CD4-positive, alpha-beta T cell treated with Interleukin-2 at 100 ng/mL for 4 hours (primary cell): ENCODE measurements at regions not wholly inside any gene's neighbourhood (a gene's known extent, or its start where the extent isn't known, plus 50 kb on each side); places are given as distances from the start of the nearest gene placed in this dataset.
"Not testable (repeated sequence)": the region's sequence is repeated elsewhere in the genome, so short reads cannot be mapped to it uniquely, and the experiment has no call there.

Experiments
- DNase-seq: peaks from one replicate; pipeline ENCODE4 v3.0.0-alpha.2; 2020; ENCODE audit warnings: low spot score

- DNase-seq = no peak
Measured at GRCh38 chr20:22070610-22071058, 365.2 kb downstream of the PAX1 start.

- DNase-seq = no peak
Measured at GRCh38 chr20:22063753-22064152, 358.3 kb downstream of the PAX1 start.

GRCh38 chr20:22062874-22063273, 357.4 kb downstream of the PAX1 start:
- DNase-seq = no peak

GRCh38 chr20:22060610-22061009, 355.1 kb downstream of the PAX1 start:
- no peak for DNase-seq

DNA sequence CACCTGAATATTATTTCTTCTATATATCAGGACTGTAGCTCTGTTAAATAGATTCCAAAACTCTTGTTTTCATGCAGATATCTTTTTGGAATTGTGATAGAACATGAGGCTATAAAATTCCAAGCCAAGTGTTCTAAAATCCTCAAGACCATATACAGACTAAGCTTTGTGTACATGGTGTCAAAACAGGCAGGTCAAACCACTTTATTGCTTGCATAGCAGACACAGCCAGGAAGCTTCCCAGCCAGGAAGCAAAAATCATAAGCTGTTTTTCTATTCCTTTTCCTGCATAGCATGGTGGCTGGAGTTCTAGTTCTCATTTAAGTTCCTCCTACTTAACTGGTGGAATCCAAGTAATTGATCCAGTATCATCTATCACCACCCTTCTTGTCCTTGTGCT, 353.3 kb downstream of the PAX1 start:
- DNase-seq = no peak

DNA sequence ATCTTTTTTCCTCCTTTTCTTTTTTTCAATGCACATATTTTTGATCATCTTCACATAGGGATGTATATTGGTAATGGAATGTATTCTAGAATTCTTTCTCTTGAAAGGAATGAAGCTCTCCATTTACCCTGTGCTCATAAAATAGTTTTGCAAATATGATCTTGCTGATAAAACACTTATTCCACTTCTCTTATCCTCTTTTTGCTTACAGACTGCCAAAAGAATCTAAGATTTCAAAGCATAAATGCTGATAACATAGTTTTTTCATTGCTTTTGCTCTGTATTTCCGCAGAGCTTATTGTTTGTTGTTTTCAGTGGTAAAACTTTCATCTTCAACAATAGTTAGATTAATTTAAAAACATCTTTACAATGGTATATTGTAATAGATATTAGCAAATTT, 350.5 kb downstream of the PAX1 start:
- DNase-seq = no peak

- no peak for DNase-seq
Measured at GRCh38 chr20:22052025-22052650, 346.7 kb downstream of the PAX1 start.

GRCh38 chr20:22045956-22046507, 340.6 kb downstream of the PAX1 start:
- not testable (repeated sequence) for DNase-seq

GRCh38 chr20:22027423-22027822, 322.0 kb downstream of the PAX1 start:
- DNase-seq = no peak

DNA sequence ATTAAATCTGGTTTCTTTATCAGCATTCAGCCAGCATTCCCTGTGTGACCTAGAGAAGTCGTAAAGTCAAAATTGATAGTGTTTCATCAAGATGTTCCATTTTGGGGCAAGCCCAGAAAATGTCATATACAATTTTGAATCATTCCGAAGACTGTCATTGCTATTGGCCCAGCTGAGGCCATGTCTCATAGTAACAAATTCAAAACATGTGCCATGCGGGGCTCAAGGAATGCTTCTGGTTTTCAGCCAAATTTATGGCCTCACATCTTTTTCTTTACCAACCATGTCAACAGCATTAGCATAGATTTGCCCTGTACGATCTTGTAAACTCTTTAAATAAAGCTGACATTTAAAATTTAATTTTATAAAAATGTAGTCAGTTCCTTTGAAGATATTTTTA, 314.7 kb downstream of the PAX1 start:
- no peak for DNase-seq

GRCh38 chr20:22008456-22008855, 303.0 kb downstream of the PAX1 start:
- DNase-seq = no peak

DNA sequence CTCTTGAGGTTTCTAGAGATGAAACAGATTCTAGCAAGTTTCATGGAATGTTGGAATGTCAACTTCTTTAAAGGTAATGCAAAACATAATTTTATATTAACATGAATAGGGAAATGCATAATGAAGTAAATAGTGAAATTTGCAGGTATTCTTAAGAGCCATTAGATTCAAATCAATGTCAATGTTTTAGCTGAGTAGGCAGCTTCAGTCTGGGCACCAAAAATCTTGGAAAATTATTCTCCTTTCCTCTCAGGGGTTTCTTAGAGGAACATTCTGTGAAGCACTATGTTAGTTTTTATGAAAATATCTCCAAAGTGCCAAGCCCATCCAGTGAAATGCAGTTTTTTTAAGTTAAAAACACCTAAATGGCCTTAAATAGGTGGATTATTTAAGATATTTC, 300.8 kb downstream of the PAX1 start:
- no peak for DNase-seq

- DNase-seq = no peak
Measured at GRCh38 chr20:22005535-22005934, 300.1 kb downstream of the PAX1 start.

DNA sequence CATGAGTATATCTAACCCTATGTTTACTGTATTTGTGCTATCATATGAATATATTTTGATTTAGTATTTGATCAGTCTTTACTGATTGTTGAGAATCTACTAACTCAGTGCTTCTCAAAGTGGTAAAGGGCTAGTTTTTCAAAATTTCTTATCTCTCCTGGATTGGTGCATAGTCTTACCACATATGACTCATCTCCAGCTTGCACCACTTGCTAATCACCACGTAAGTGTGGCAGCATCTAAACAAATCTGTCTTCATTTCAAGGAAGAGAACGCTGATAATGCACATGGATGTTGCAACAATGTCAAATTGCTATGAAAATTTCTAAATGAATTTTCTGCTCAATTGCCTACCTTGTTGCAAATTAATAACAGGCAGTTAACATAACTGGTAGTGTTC, 299.5 kb downstream of the PAX1 start:
- DNase-seq = no peak

DNA sequence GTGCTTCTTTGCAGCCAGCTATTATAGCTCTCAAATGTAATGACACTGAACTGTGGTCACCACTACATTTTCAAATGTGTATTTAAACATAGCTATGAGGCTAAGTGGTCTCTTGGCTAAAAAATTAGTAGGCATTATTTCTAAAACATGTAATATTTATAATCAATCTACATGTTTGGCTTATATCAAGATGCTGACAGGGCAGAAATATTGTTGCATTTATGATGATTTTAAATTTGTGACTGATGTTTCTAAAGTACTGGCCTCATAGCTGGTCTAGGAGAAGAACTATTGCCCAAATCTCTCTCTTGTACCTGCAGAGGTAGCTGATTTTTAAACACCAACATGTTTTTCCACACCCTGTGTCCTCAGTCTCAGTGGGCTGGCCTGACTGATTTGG, 298.2 kb downstream of the PAX1 start:
- DNase-seq = no peak

GRCh38 chr20:22001886-22002285, 296.4 kb downstream of the PAX1 start:
- DNase-seq = no peak

GRCh38 chr20:21995461-21995860, 290.0 kb downstream of the PAX1 start:
- no peak for DNase-seq

DNA sequence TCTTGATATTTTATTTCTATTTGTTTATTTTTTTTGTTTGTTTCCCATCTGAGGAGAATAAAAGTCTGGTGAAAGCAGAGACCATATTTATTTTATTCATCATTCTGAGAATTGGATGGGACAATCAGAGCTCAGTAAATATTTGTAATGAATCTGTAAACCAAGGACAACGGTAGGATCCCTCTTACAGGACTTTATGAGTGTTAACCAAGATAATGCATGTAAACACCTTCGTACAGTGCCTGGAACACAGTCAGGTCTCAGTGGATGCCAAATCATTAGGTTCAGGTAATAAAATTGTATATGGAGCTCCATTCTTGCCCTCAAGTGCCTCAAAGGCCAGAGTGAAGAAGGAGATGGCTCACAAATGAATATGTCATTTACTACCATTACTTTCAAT, 288.7 kb downstream of the PAX1 start:
- DNase-seq = no peak

- DNase-seq = no peak
Measured at GRCh38 chr20:21982559-21982958, 277.1 kb downstream of the PAX1 start.

- DNase-seq = no peak
Measured at GRCh38 chr20:21981597-21982344, 276.3 kb downstream of the PAX1 start.

DNA sequence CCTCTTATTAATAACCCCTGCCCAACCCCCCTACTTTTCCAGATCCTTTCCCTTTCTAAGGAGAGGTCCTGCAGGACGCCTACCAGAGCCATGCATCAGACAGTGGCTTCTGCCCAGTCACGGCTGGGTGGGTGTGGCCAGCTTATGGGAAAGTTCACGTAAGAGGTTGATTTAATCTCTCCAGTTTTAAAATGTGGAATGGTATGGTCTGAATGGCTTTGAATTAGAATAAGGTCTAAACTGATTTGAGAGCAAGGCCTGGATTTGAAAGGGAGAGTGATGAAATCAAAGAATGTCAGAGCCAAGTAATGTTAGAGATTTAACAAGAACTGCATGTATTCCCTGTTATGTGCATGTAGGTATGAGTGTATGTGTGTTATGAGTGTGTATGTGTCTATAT, 275.7 kb downstream of the PAX1 start:
- DNase-seq = no peak

DNA sequence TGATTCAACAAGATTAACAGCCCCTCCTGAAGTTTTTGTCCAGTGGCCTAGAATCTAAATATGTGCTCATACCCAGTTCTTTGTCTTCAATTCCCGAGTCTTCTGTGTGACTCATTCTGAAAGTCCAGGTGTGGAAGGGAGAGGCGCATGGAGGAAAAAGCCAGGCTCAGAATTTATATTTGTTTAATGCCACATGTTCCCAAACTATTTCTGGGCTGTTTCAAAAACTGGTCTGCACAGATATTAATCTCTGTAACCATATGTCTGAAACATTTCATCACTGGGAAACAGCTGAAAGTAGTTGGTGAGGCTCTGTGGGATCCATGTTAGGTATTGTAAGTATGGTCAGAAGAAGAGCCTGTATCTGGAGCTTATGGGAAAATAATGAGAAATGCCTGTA, 266.0 kb downstream of the PAX1 start:
- no peak for DNase-seq

DNA sequence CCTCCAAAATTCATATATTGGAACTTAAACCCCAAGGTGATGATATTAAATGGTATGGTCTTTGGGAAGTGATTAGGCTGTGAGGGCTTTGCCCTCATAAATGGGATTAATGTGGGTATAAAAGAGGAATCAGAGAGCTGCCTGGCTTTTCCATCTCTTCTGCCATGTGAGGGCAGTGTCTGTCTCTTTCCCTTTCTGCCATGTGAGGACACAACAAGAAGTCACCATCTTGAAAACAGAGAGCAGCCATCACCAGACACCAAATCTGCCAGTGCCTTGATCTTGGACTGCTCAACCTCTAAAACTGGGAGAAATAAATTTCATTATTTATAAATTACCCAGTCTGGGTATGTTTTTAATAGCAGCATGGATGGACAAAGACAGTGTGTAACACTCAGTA, 263.0 kb downstream of the PAX1 start:
- no peak for DNase-seq

DNA sequence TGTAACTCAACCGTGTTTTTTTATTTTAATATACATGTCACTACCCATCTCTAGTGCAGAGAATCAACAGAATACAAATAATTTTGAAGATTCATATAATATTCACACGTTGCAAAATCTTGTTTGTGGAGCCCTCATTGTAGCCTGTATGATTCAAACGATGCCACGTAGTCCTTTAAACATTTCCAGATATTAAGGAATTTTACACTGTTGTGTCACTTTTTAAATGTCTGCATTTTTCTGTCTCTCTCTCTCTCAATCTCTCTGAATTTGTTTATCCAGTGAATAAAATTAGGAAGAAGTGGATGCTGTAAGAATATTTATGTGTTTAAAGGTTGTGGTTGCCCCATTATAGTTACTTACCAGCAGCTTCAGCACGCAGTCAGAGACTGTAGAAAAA, 262.0 kb downstream of the PAX1 start:
- DNase-seq = no peak
